Neural cell (in vitro differentiated cells): ENCODE measurements at regions not wholly inside any gene's neighbourhood (a gene's known extent, or its start where the extent isn't known, plus 50 kb on each side); places are given as distances from the start of the nearest gene placed in this dataset.

ENCODE experiments used
- H2AFZ ChIP-seq: fragments of 200-600, 300-800 bp; sonication (generic), shearing (Covaris generic); 2 replicates; pipeline ENCODE4 v1.6.0; 2014; ENCODE audit warnings: low read depth, mild to moderate bottlenecking, antibody characterized with exemption, low read length, moderate library complexity
- H3F3A ChIP-seq: fragments of 200-600 bp; shearing (Covaris generic); 2 replicates; pipeline ENCODE4 v1.6.1; 2016; ENCODE audit warnings: mild to moderate bottlenecking, moderate library complexity, mixed read lengths, antibody characterized with exemption, low read length; ENCODE audit not compliant: insufficient read depth, poor library complexity, severe bottlenecking
- H3K27ac ChIP-seq: fragments of 200-600, 300-800 bp; sonication (generic), shearing (Covaris generic); 2 replicates; pipeline ENCODE4 v1.5.1; 2014; ENCODE audit warnings: mild to moderate bottlenecking, low read length, moderate library complexity
- H3K27me3 ChIP-seq: fragments of 300-800, 200-600 bp; sonication (generic), shearing (Covaris generic); 2 replicates; pipeline ENCODE4 v1.6.0; 2014; ENCODE audit warnings: mild to moderate bottlenecking, low read depth, low read length, moderate library complexity; ENCODE audit not compliant: insufficient read depth
- H3K36me3 ChIP-seq: fragments of 300-800, 200-600 bp; sonication (generic), shearing (Covaris generic); 2 replicates; pipeline ENCODE4 v1.5.1; 2014; ENCODE audit warnings: mild to moderate bottlenecking, antibody characterized with exemption, low read length, moderate library complexity; ENCODE audit not compliant: insufficient read depth
- H3K4me2 ChIP-seq: fragments of 300-800, 200-600 bp; sonication (generic), shearing (Covaris generic); 2 replicates; pipeline ENCODE4 v1.6.0; 2014; ENCODE audit warnings: mild to moderate bottlenecking, low read length
- H3K4me3 ChIP-seq: fragments of 300-800, 200-600 bp; sonication (generic), shearing (Covaris generic); 2 replicates; pipeline ENCODE4 v1.5.1; 2014; ENCODE audit warnings: mild to moderate bottlenecking, low read length, moderate library complexity
- H3K79me2 ChIP-seq: fragments of 200-600 bp; shearing (Covaris generic); replicated peaks from 2 replicates; pipeline ENCODE4 v1.6.0; 2014; ENCODE audit warnings: mild to moderate bottlenecking, low read length, moderate library complexity; ENCODE audit not compliant: insufficient read depth
- H3K9ac ChIP-seq: fragments of 300-800, 200-600 bp; sonication (generic), shearing (Covaris generic); 2 replicates; pipeline ENCODE4 v1.6.1; 2016; ENCODE audit warnings: mild to moderate bottlenecking, low read length, mixed read lengths
- H3K9me2 ChIP-seq: fragments of 200-600 bp; shearing (Covaris generic); 2 replicates; pipeline ENCODE4 v1.6.1; 2016; ENCODE audit warnings: mild to moderate bottlenecking, low read length, mixed read lengths; ENCODE audit not compliant: insufficient read depth
- H3K9me3 ChIP-seq: fragments of 200-600, 300-800 bp; sonication (generic), shearing (Covaris generic); 2 replicates; pipeline ENCODE4 v1.6.1; 2016; ENCODE audit warnings: mild to moderate bottlenecking, mixed run types, low read length, moderate library complexity, mixed read lengths
- H4K20me1 ChIP-seq: fragments of 200-600 bp; shearing (Covaris generic); 2 replicates; pipeline ENCODE4 v1.6.1; 2016; ENCODE audit warnings: mild to moderate bottlenecking, mixed run types; ENCODE audit not compliant: insufficient read depth
- EP300 ChIP-seq: fragments of 450-650 bp; conservative IDR thresholded peaks from 2 replicates; pipeline ENCODE4 v1.6.1; 2014; ENCODE audit warnings: antibody characterized with exemption, mild to moderate bottlenecking, moderate library complexity; ENCODE audit not compliant: poor library complexity, severe bottlenecking
- MXI1 ChIP-seq: fragments of 450-650 bp; conservative IDR thresholded peaks from 2 replicates; pipeline ENCODE4 v1.6.1; 2014; ENCODE audit warnings: antibody characterized with exemption, mild to moderate bottlenecking; ENCODE audit not compliant: poor library complexity, severe bottlenecking
- POLR2AphosphoS5 ChIP-seq: IDR thresholded peaks from 2 replicates; pipeline ENCODE4 v1.6.1; 2012
- RAD21 ChIP-seq: fragments of 450-650 bp; conservative IDR thresholded peaks from 2 replicates; pipeline ENCODE4 v1.6.1; 2014; ENCODE audit warnings: antibody characterized with exemption, mild to moderate bottlenecking, moderate library complexity
- SMC3 ChIP-seq: fragments of 450-650 bp; conservative IDR thresholded peaks from 2 replicates; pipeline ENCODE4 v1.6.1; 2014; ENCODE audit warnings: antibody characterized with exemption, mild to moderate bottlenecking, moderate library complexity; ENCODE audit not compliant: poor library complexity
- TF ChIP-seq, protein P1 (sequence below): fragments of 450-650 bp; IDR thresholded peaks from 2 replicates; pipeline ENCODE4 v1.5.1; 2014; ENCODE audit warnings: antibody characterized with exemption, mild to moderate bottlenecking, moderate library complexity; ENCODE audit not compliant: poor library complexity, severe bottlenecking
- TF ChIP-seq, protein P2 (sequence below): IDR thresholded peaks from 2 replicates; pipeline ENCODE4 v1.6.1; 2012; ENCODE audit warnings: borderline replicate concordance

DNA sequence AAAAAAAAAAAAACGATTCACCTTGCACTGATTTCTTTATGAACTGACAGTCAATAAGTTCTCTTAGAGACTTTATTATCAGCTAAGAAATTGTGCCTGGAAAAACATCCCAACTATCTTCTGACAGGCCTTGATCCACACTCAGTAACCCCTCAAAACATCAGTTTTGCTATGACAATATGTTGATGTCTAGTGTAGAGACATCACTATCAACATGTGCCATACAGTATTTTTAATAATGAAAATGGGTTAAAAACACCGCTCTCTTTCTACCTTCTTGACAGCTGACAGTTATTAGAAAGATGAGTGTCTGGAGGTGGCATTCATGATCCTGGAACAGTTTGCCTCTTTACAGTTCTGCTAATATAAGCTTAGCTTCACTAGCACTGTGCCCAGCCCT is 175.8 kb upstream of the TMEM229A start:
- Histone ChIP-seq H3K9ac (no peak overlapping the region), H2AFZ (no peak overlapping the region), H3K9me3 (no peaks in the 10 kb centered on the region), H3K79me2 (no peaks in the 10 kb centered on the region), H3K9me2 (no peaks in the 10 kb centered on the region), H3K36me3 (no peaks in the 10 kb centered on the region), H3K27ac (no peak overlapping the region), H3K4me2 (no peak overlapping the region), H3F3A (no peaks in the 10 kb centered on the region), H3K27me3 (no peaks in the 10 kb centered on the region), H3K4me3 (no peak overlapping the region), H4K20me1 (no peaks in the 10 kb centered on the region)
- TF ChIP-seq, protein P1, sequence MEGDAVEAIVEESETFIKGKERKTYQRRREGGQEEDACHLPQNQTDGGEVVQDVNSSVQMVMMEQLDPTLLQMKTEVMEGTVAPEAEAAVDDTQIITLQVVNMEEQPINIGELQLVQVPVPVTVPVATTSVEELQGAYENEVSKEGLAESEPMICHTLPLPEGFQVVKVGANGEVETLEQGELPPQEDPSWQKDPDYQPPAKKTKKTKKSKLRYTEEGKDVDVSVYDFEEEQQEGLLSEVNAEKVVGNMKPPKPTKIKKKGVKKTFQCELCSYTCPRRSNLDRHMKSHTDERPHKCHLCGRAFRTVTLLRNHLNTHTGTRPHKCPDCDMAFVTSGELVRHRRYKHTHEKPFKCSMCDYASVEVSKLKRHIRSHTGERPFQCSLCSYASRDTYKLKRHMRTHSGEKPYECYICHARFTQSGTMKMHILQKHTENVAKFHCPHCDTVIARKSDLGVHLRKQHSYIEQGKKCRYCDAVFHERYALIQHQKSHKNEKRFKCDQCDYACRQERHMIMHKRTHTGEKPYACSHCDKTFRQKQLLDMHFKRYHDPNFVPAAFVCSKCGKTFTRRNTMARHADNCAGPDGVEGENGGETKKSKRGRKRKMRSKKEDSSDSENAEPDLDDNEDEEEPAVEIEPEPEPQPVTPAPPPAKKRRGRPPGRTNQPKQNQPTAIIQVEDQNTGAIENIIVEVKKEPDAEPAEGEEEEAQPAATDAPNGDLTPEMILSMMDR: no peak
- TF ChIP-seq MXI1 (no peak), EP300 (peak; percentile 96), RAD21 (no peak), SMC3 (no peak), POLR2AphosphoS5 (peak; percentile 96)

DNA sequence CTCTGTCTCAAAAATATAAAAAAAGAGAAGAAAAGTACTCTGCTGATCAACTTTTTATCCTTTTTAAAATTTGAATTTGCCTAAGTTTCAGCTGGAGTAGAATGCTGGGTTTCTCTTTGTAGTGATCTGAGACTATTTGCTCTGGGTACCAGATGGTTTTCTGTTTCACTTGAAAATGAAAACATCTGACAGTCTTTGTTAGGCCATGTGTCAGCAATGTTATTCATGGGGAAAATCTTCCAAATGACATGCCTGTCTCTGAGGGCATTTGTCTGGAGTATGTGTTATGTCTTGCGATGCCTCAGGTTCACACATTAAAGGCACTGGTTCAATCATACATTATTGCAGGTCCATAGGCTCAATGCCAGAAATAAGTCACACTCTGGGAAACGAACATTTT is 175.3 kb upstream of the TMEM229A start:
- Histone ChIP-seq H3K9me2 (no peaks in the 10 kb centered on the region), H3K4me2 (no peak overlapping the region), H3K4me3 (no peak overlapping the region), H3K79me2 (no peaks in the 10 kb centered on the region), H3K9me3 (no peaks in the 10 kb centered on the region), H3F3A (no peaks in the 10 kb centered on the region), H2AFZ (no peak overlapping the region), H3K36me3 (no peaks in the 10 kb centered on the region), H3K27ac (no peak overlapping the region), H3K9ac (no peak overlapping the region), H4K20me1 (no peaks in the 10 kb centered on the region), H3K27me3 (no peaks in the 10 kb centered on the region)
- TF ChIP-seq, protein P1: no peak
- TF ChIP-seq SMC3 (no peak), POLR2AphosphoS5 (no peak), EP300 (no peak), RAD21 (no peak)
- TF ChIP-seq, protein P2, sequence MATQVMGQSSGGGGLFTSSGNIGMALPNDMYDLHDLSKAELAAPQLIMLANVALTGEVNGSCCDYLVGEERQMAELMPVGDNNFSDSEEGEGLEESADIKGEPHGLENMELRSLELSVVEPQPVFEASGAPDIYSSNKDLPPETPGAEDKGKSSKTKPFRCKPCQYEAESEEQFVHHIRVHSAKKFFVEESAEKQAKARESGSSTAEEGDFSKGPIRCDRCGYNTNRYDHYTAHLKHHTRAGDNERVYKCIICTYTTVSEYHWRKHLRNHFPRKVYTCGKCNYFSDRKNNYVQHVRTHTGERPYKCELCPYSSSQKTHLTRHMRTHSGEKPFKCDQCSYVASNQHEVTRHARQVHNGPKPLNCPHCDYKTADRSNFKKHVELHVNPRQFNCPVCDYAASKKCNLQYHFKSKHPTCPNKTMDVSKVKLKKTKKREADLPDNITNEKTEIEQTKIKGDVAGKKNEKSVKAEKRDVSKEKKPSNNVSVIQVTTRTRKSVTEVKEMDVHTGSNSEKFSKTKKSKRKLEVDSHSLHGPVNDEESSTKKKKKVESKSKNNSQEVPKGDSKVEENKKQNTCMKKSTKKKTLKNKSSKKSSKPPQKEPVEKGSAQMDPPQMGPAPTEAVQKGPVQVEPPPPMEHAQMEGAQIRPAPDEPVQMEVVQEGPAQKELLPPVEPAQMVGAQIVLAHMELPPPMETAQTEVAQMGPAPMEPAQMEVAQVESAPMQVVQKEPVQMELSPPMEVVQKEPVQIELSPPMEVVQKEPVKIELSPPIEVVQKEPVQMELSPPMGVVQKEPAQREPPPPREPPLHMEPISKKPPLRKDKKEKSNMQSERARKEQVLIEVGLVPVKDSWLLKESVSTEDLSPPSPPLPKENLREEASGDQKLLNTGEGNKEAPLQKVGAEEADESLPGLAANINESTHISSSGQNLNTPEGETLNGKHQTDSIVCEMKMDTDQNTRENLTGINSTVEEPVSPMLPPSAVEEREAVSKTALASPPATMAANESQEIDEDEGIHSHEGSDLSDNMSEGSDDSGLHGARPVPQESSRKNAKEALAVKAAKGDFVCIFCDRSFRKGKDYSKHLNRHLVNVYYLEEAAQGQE: no peak
